Stromal cell of bone marrow (primary cell): ENCODE measurements at regions not wholly inside any gene's neighbourhood (a gene's known extent, or its start where the extent isn't known, plus 50 kb on each side); places are given as distances from the start of the nearest gene placed in this dataset.

Experiments used
- DNase-seq: peaks from one replicate; pipeline ENCODE4 v3.0.0-alpha.2; 2012; ENCODE audit warnings: low read depth

DNA sequence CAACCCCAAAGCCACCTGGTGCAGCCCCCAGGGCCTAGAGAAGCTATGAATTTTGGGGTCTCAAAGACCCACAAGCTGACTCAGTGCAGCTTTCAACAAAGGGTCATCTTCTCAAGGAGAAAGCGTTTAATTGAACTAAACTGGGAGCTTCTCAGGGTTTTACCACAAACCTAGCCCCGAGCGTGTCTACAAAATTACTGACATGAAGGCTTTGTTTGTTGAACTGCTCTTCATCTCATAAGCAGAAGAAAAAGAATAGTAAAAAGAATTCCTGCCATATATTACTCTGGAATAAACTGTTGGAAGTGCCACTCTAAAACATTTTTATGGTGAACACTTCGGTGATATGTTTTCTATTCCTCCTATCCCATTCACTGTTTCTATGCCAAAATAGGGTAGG is 50.8 kb upstream of the INCENP start:
- no peak for DNase-seq

DNA sequence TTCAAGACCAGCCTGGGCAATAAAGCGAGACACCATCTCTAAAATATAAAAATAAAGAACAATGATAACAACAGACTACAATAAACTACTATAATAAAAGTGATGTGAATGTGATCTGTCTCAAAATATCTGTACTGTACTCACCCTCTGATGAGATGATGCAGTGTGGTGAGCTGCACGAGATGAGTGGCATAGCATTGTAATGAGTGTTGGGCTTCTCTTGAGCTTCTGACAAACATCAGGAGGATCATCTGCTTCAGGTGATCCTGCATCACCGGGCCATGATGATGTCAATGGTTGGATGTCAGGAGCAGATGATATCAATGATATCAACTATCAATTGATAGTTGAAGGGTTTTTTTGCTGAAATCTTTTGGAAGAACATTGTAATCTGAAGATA is 52.4 kb upstream of the INCENP start:
- no peak for DNase-seq

DNA sequence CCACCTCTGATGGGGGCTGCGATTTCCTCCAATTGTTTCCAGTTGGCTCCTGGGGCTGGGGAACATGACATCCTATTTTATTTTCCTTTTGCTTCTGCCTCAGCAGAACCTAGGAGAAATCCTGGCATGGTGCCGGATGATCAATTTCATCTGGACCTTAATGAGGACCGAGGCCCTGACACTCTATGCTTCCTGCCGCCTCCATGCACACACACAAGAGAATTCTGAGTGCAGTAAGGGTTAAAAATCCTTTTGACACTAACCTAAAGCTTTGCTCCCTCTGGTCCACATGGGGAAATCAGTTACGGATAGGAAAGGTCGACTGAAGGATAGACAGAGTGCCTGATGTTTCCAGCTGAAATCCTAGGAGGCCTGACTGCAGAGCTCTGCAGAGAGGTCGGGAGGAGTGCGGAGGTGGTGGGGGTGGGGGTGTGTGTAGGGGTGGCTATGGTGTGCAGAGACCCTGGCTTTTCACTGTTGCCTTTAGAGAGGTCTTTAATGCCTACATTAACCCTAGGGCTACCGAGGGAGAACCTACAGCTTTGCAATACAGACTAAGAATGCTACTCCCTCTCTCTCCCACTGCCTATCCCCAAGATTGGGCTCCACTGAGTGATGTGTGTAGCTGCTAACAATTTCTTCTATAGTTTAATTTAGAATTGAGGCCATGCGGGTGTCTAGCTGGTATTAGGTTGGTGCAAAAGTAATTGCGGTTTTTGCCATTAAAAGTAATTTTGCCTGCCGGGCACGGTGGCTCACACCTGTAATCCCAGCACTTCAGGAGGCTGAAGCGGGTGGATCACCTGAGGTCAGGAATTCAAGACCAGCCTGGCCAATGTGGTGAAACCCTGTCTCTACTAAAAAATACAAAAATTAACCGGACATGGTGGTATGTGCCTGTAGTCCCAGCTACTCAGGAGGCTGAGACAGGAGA is 53.6 kb upstream of the INCENP start:
- DNase-seq, result no peak

DNA sequence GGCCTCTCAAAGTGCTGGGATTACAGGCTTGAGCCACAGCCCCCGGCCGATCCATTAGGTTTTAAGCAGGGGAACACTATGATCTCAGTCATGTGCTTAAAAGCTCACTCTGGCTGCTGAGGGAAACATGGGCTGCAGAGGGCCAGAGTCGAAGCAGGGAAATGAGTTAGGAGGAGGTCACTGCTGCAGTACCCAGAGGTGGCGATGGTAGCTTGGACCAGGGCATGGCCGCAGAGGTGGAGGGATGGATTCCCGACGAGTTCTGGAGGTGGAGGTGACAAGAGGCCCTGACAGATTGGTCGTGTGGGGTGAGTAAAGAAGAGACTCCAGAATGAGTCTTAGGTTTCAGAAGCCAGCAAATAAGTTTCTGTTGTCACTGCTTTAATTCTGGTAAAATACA is 54.4 kb upstream of the INCENP start:
- no peak for DNase-seq

DNA sequence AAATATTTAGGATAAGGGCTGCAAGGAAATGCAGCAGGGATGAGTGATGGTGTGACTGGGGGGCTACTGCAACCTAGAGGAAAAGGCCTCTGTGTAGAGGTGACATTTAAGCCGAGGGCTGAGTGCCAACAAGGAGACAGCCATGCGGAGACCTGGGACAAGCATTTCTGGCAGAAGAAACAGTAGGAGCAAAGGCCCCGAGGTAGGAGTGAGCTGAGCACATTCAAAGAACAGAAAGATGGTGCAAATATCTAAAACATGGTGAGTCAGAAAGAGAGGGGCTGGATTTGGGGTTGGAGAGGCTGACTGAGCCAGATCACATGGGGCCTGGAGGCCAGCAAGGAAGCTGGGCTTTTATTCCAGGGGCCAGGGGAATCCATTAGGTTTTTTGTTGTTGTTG is 55.1 kb upstream of the INCENP start:
- DNase-seq, result no peak

DNA sequence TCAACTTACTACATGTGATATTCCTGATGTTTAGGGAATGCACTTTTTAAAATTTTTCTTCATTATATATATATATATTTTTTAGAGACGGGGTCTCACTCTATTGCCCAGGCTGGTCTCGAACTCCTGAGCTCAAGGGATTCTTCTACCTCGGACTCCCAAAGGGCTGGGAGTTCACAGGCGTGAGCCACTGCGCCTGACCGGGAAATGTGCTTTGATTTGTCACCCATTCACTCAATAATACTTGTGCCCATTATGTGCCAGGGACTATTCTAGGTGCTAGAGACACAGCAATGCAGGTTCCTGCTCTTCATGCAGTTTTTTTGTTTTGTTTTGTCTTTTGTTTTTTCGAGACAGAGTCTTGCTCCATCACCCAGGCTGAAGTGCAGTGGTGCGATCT is 56.1 kb upstream of the INCENP start:
- no peak for DNase-seq

DNA sequence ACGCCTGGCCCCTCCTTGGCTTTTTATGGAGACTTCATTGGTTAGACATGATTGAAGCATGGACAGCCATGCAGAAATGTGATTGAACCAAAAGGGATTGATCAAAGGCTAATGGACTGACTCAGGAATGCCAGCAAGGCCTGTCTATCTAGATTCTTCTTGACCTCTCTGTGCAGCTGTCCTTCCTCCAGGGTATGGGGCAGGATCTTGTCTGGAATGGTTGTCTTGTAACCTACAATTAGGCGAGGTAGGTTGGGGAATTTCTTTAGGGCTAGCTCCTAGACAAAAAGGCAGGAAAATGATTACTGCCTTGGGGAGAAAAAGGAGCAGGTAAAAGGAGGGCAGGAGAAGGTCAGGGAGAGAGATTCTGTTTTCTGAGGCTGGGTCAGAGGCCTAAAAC is 59.6 kb upstream of the INCENP start:
- no peak for DNase-seq

DNA sequence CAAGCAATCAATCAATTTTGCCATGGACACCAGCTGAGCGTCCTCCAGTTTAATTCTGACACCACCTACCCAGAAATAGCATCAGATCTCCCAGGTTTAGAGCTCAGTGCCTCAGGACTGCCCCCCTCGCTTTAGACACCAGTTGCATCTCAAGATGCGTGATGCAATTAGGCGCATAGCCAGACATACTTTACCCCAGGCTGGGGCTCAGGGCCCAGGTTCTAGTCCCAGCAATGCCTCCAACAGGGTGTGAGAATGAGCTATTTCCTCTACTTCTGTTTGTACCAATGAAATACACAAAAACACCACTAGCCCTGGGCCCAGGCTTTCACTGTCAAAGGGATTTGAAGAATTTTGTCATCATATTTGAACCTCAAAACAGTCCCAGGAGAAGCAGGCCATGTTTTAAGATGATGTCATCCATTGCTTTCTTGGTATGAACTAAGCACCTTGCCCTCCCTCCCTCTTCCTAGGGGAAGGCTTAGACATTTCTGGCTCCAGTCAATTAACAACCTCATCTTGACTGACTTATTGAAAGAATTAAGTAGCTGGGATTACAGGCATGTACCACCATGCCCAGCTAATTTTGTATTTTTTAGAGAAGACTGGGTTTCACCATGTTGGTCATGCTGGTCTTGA is 61.5 kb upstream of the INCENP start:
- no peak for DNase-seq

DNA sequence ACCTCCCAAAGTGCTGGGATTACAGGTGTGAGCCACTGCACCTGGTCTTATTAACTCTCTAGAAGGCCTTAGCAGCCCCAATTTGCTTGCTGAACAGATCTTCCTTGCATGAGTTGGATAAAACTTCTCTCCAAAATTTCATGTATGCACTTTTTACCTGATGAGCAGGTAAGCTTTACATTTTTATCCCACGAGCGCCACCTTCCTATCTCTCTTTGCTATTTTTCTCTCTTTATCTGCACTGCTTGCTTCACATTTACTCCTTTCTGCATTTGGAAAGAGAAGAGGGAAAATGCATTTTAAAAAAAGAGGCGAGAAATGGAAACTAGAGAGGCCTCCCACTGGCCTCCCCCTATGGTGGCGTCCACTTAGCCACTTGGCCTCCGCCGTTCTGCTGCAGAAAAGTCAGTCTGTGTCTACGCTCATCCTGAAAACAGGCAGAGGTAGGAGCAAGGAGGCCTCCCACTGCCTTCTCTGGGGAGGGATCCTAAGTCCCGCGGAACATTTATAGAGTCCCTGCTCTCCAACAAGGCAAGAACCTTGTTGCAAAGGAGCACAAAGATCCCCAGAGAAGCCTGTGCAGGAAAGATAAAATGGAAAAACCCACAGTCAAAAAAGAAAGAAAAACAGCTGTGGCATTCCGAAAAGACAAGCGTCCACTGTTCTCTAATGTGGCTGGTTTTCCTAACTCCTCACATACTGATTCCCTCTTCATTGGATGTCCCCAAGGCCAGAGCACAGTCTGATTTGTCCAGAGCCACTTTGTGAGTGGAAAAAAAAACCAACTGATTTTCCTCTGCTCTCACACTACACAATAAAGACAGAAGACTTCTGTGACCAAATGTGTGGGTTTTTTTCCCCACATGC is 62.2 kb upstream of the INCENP start:
- no peak for DNase-seq

DNA sequence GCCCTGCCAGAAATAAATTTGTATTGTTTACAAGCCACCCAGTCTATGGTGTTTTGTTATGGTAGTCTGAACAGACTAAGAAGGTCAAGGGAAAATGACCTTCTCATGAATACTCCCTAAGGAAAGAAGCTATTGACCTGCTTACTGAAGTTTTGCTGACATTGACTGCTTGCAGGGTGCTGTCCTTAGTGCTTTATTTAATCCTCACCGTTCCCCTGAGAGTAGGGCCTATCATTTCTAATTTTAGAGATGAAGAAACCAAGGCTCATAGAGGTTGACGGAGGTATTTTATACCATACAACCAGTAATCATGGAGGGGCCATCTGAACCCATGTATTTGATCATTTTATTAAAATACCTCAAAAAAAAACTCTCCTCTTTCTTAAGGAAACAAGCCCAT is 66.7 kb upstream of the INCENP start:
- DNase-seq, result no peak

DNA sequence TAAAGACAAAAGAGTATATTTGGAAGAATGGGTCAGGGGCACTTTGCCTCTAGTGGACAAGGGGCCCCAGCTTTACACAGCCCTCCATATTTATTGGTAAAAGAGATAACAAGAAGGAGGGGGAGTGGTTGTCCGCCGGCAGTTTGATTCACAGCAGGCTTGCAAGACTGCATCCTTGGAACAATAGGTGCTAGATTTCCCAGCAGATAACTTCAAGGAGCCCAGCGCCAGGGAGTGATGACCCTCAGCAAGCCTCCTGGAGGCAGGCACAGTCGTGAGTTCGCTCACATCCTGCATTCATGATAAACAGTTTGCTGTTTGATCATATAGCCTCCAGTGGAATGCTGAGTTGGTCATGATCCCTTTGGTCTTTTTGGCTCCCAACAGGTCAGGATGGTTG is 67.8 kb upstream of the INCENP start:
- DNase-seq, result no peak

DNA sequence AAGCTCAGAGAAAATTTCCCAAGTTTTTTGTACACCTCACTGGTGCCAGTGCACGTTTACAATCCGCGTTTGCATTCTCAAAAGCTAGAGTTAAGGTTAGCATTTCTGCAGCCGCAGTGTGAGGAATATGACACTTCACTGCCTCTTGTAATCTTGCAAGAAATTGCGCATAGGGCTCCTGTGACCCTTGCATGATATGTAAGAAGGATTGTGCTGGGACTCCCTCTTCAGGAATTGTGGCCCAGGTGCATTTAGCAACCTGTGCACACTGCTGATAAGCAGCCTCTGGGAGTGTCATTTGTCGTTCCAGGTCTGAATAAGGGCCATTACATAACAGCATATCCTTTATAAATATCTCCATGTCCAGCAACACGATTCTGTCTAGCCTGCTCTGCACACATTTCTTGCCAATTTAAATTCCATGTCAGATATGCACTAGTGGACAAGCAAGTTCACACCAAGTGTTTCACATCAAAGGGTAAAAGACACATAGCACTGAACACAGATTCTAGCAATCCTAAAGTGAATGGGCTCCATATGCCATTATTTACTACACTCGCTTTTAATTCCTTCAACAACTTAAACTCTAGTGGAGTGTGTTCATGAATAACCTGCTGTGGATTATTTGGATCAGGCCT is 69.2 kb upstream of the INCENP start:
- DNase-seq, result no peak

DNA sequence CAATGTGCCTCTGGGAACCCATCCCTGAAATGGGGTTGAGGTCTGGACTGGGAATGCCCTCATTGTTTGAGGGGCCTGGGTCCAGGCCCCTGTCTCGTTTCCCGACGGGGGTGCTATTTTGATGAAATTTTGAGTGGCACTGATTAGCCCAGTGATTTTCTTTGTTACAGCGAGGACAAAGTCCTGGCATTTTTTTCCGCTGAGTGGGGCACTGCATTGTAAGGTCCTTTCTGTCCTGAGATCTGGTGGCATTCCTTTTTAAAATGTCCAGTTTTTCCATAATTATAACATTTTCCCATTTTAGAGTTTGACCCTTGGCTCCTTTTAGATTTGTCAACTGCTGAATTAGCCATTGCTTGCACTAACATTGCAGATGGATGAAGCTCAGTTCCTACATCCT is 69.7 kb upstream of the INCENP start:
- DNase-seq, result no peak

DNA sequence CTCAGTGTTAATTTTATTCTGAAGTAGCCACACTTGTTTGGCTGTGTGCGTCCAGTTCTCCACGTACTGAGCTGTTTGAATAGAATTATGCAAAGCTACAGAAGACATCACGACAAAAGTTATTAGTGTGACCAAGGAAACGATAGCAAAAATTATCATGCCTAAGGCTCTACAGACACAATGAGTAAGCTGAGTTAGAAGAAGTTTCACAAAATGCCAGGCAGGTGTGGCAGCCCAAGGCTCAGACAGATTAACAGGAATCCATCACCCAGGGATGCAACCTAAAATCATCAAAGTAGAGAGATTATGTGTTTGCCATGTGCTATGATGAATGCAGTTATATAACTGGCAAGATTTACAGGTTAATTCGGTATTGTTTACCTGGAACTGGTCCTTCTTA is 73.1 kb upstream of the INCENP start:
- no peak for DNase-seq

DNA sequence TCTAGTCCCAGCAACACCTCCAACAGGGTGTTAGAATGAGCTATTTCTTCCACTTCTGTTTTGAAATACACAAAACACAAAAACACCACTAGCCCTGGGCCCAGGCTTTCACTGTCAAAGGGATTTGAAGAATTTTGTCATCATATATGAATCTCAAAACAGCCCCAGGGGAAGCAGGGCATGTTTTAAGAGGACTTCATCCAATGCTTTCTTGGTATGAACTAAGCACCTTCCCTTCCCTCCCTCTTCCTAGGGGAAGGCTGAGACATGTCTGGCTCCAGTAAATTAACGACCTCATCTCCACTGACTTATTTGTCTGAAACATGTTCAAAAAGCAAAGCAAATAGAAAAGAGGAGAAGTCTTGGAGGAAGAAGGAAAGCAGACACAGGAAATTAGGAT is 75.7 kb upstream of the INCENP start:
- DNase-seq, result peak; percentile 13

DNA sequence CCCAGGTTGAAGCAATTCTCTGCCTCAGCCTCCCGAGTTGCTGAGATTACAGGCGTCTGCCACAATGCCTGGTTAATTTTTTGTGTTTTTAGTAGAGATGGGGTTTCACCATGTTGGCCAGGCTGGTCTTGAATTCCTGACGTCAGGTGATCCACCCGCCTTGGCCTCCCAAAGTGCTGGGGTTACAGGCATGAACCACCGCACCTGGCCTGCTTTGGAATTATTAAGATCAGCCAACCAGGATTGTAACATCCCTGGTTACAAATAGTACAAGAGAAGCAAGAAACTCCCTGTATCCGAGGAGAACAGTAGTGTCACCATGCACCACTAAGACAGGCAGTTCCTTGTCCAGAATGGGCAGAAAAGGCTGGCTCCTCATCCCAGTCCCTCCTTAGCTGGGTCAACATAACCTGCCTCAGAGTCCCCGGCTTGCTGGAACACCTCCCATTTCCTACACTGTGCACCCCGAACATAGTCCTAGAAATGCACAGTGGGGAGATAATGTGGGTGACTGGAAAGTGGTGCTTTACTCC is 77.2 kb upstream of the INCENP start:
- DNase-seq, result no peak

DNA sequence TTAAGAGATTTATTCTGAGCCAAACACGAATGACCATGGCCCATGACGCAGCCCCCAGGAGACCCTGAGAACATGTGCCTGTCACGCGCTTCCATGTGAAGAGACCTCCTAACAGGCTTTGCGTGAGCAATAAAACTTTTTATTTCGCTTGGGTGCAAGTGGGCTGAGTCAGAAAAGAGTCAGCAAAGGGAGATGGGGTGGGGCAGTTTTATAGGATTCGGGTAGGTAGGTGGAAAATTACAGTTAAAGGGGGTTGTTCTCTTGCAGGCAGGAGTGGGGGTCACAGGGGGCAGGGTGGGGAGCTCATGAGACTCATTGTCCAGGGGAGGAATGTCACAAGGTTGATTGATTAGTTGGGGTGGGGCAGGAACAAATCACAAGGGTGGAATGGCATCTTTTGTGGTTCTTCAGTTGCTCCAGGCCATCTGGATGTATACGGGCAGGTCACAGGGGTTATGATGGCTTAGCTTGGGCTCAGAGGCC is 77.2 kb upstream of the FTH1 start:
- no peak for DNase-seq

DNA sequence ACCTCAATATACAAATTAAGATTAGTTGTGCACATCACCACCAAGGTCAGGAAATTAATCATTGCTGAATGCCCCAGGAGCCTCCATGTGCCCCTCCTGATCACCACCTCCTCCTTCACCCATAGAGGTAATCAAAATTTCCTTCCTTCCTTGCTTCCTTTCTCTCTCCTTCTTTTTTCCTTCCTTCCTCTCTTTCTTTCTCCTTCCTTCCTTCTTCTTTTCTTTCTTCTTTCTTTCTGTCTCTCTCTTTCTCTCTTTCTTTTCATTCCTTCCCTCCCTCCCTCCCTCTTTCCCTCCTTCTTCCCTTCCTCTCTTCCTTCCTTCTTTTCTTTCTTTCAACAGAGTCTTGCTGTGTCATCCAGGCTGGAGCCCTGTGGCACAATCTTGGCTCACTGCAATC is 67.9 kb upstream of the FTH1 start:
- DNase-seq, result no peak

DNA sequence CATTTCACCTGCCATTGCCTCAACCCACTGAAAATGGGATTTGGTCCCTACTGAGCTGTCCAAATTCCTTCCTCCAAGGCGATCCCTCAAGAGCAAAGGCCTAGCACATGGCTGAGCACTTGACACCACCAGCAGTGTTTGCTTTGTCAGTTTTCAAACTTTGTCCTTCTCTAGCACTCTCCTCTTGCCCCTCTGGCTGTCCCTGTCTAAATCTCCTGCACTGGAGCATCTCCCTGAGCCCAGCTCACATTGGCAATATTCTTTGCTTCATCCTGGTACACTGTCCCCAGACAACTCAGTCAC is 66.6 kb upstream of the FTH1 start:
- DNase-seq, result no peak

DNA sequence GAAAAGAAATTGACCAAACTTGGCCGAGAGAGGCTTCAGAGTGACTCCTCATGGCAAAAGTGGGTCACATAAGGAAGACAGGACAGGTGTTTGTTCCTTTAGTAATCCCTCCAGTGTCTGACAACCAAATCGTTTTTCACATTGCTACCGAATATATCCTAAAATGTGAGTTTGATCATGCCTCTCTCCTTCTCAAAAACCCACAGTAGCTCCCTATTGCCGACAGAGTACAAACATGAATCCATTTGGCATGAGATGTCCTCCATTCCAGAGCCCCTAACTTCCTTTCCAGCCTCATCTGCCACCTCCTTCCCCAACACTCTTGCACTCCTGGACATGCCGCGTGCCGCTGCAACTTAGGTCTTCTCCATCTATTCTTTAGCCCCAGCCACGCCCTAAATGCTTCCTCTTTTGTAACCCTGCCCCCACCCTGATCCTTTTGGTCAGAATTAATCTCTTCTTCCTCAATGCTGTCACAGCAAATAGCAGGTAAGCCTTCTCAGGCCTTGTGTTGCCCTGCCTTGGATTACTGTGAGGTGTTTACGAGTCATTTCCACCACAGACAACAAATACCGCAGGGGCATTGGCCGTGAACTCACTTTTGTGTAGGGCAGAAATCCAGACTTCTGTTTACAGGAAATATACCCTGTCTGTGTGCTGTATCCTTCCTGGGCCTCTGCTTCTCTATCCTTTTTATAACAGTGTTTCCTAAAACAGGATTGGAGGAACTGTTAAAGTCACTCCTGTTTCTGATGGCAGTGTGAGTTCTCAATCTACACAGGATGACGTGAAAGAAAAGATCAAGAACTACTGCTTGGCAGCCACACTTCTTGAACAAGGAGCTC is 66.0 kb upstream of the FTH1 start:
- no peak for DNase-seq

DNA sequence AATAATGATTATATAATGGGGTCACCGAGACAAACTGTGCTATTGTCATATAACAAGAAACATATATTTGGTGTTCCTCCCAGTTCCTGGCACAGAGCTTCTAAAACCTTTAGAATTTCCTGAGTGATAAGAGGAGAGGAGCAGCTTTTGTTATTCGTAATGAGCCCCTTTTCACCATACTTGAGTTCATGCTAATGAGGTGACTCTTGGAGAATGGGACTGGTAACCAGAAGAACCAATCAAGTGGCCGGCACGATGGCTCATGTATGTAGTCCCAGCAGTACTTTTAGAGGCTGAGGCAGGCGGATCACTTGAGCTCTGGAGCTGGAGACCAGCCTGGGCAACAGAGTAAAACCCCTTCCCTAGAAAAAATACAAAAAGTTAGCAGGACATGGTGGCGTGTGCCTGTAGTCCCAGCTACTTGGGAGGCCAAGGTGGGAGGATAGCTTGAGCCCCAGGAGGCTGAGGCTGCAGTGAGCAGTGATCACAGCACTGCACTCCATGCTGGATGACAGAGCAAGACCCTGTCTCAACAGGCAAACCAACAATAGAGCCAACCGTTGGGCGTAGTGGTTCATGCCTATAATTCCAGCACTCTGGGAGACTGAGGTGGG is 62.7 kb upstream of the FTH1 start:
- DNase-seq, result no peak
